ENCODE measurements at regions not wholly inside any gene's neighbourhood (a gene's known extent, or its start where the extent isn't known, plus 50 kb on each side); places are given as distances from the start of the nearest gene placed in this dataset.

DNA sequence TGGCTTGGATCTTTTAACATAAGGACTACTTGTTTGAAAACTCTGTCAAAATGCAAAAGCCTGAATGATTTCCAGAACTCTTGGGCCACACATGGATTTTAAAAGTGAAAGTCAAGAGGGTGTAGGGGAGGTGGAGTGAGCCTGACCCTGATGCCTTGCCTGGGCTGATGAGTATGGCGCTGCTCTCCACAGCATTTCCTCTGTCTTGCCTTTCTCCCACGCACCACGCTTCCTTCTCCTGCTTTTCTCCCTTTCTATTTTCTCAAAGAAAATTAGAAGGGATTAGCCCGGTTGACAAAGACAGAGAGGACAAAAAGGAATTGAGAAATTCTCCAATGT, 207.0 kb upstream of the CCDC68 start:
- DNase-seq = no peak

DNA sequence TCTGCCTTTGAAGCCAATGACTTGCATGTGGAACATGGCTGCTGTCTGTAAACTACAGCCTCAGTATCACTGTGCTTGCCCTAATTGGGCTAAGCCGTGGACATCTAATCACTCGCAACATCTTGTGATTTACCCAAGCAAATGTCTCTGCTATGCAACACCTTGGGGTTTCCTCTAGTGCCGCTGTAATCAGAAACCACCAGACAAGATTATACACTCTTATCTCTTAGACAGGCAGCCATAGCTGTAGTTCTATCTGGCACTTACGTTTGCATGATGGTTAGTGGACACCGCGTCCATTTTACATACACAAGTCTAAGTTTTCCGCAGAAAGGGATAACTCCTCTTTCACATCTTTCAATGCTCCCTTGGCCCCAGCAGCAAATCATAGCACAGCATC, 204.3 kb upstream of the CCDC68 start:
- no peak for DNase-seq

DNA sequence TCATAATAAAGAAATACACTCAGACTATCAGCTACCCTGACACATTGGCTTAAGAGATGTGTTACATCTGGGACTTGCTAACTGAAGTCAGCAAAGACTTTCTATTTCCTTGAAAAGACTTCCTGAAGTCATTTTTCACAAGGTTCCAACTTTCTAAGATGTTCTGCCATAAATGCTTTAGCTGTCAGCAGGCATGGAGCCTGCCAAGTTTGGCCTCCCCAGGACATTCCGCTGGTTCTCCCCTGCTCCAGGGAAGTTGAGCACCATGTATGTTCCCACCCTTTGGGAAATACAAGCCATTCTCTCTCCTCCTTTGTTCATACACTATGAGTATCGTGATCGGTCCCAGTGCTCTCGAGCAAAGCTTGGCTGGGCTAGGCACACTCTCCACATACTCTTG, 202.7 kb upstream of the CCDC68 start:
- DNase-seq = no peak

DNA sequence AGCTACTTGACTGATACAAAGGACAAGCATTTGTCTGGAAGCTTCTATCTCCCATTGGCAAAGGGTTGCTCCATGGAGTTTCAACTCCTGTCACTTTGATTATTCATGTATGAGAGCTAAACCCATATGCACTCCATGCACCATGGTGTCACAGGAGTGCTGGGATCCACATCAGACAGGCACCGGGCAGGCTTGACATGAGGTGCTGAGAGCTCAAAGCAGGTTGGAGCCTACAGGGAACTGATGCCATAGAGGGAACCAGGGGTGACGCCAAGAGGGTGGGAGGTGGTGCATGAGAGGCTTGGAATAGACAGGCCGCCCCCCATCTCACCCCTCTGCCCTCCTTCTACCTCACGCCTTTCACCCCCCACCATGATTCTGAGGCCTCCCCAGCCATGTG, 199.8 kb upstream of the CCDC68 start:
- no peak for DNase-seq

DNA sequence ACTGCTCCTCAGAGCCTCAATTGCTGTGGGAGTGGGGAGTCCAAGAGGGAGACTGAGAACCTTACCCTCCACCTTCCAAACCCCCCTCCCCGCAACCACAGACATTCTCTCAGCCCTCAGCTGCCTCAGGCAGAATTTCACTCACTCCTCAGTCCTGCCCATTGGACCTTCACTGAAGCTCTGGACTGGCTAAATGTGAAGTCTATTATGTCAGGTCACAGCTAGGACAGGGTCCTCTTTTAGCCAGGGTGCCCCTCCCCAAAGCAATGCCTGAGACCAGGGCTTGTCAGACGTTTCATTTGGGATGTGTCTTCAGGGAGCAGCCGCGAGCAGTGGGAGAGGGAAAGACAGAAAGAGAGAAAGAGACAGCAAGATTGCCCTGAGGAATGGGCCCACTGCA, 199.3 kb upstream of the CCDC68 start:
- DNase-seq = no peak

DNA sequence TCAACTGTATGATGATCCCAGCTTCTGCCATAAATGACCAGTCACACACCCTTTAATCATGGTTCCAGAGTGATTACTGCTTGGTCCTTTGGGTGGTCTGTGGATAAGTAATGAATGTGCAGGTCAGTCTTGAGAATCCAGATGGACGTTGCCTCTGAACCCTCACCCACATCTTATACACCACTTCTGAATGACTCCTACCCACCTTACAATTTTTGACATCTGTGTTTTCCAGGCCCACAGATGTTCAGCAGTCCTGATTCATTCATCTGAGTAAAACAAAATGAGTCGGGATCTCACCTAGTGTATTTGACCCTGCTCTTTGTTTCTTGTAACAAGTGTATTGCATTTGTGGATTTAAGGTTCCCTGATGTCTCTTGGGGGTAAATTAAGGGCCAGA, 194.1 kb upstream of the CCDC68 start:
- DNase-seq = no peak

DNA sequence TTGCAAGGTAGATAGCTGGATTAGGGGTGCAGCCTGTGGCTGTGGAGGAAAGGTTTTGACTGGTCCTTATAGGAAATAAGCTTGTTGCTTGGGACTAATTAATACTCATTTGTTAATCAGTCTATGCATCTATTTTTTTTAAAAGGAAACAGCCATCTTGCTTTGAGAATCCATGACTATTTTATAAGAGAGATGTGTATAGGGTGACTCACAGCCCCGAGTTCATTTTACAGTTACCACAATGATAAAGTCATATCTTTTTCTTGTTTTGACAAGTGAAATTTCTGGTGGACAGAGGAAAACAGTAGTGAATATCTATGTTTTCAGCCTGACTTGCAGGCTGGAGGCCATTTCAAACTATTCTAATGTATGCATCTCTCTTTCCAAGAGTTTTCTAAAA, 193.5 kb upstream of the CCDC68 start:
- no peak for DNase-seq

DNA sequence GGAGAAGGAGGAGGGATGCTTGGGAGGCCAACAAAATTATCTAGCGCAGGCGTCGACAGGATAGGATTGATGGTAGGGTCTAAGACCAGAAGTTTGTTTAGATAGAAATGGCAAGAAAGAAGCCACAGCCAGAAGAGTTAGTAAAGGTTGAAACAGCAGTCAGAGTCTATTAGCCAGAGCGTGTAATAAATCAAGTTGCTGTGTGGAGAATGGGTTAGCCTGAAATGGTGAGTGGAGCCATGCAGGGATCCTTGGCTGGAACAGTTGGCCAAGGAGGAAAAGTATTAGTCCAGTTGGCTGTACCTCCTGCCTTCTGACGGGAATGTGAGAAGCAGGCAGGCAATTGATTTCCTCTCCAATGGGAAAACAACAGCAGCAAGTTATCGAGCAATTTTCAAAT, 190.7 kb upstream of the CCDC68 start:
- DNase-seq = no peak

DNA sequence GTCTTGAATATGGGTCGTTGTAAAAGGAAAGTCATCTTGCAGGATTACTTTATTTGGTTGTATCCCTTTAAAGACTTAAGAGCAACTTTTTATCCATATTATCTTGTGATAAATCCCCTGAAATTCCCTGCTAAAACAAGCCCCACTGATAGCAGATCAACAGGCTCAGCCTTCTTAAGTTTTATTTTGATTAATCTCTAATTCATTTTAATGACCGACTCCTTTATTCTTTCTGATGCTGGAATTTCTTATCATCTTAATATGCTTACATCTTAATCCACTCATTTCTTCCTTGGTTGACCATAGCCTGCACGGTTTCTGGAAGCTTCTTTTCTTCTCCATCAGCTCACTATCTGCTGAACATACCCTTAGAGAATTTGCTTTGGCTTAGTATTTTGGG, 188.5 kb upstream of the CCDC68 start:
- DNase-seq = no peak

DNA sequence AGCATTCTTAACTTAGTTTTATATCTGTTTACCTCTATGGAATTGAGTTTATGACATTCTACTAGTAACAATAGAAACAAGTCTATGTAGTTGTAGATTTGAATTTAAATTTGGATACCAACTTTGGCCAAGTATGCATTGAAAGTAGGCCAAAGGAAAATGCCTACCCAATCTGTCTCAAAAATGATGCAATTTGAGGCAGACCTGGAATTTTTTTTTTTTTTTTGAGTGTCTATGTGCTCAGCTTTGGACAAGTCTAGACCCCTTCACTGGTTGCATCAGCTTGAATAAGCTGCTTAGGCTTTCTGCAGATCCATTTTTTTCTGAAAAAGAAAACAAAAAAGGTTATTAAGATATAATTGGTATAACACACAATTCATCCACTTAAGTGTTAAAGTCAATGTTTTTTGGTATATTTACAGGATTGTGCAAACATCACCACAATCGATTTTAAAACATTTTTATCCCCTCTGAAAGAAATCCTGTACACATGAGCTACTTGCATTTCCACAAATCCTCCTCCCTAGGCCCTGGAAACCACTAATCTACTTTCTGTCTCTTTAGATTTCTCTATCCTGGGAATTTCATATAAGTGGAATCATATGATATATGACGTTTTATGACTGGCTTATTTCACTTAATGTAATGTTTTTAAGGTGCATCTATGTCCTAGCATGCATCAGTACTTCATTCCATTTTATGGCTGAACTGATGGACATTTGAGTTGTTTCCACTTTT, 185.1 kb upstream of the CCDC68 start:
- DNase-seq = no peak

DNA sequence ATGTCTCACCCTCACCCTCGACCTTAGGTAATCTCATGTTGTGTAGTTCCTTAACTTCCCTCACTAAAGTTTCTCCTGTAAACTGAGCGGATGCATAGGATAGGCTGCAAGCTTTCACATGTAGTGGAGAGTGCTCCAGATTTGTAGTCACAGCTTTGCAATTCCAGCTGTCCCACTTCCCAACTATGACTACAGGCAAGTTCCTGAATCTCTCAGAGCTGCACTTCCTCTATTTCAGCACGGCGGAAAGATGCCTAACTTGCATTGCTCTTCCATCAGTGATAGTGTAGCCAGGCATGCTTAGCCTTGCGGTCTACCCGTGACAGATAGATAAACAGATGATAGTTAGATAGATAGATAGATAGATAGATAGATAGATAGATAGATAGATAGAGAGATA, 183.1 kb upstream of the CCDC68 start:
- no peak for DNase-seq

DNA sequence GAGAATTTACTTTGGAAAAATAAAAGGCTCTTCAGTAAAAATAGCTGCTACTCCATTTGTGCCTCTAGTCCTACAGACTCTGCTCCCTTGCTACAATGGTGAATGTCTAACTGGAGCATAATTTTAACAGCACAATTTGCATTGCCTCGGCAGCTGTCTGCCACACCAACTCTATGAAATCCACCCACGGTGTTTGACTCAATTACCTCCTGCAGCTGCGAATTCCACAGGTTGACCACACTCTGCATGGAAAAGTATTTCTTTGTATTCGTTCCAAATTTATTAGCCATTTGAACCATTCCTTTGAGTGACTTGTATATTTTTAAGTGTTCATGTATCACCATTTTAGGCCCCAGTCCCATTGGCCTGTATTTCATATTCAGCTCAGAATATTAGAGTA, 182.1 kb upstream of the CCDC68 start:
- no peak for DNase-seq

DNA sequence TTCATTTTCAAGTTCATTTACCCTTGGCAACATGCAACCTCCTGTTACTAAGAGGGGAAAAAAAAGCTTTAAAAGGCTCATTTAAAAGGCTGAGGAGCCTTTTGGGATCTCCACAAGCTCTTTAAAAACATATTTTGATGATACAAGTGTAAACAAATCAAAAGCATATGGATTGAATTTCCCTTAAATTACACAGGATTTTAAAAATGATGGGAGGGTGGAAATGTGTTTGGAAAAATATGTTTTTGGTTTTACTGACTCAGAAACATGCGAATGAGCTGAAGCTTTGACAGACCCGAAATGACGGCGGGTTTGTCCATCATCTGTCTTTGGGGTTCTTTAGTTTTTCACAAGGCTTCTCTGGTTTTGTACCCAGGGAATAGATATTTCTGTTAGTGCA, 180.6 kb upstream of the CCDC68 start:
- DNase-seq = no peak

DNA sequence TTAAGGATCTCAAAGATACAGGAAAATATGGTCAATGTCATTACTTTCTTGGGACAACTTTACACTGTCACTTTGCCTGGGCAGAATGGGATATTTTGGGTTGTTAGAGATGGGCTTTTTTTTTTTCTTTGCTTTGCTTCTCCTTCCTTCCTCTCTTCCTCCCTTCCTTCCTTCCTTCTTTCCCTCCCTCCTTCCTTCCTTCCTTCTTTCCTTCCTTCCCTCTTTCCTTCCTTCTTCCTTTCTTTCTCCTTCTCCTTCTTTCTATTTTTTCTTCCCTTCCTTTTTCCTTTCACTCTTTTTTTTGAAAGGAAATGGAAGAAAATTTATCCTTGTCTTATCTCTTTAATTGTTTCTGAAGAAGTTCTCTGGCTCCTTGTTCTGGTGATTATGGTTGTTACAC, 180.0 kb upstream of the CCDC68 start:
- no peak for DNase-seq

DNA sequence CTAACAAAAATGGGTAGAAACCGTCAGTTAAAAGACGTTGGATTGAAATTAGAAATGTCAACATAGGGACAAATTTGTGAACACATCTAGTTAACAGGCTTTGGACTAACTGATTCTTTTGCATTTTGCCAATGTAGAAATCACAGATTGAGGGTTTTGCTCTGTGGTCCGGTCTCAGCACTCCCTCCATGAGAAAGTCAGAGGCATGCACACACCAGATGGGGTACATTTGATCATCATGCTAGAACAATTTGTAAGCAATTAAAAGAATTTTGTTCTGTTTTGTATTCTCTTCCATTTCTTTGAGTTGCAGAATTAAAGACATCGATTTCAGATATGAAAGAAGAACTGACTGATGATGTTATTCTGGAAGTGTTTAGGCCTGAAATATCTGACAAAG, 179.1 kb upstream of the CCDC68 start:
- DNase-seq = no peak

DNA sequence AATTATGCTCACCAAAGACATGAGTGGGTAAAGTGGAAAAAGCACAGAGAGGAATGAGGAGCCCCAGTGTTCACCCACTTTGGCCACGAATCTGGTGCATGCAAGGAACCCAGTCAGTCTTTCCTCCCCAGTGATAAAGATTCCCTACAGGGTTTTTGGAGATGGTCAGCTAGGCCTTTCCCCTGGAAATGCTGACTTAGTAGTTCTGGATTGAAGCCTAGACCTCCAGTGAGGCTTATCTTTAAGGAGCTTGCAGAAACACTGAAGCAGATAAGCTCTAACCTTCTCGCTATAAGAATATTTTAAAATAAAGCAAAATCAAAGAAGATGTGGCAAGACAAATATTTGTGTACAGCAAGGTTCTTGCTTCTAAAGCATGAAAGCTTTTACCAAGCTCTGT, 178.3 kb upstream of the CCDC68 start:
- no peak for DNase-seq

DNA sequence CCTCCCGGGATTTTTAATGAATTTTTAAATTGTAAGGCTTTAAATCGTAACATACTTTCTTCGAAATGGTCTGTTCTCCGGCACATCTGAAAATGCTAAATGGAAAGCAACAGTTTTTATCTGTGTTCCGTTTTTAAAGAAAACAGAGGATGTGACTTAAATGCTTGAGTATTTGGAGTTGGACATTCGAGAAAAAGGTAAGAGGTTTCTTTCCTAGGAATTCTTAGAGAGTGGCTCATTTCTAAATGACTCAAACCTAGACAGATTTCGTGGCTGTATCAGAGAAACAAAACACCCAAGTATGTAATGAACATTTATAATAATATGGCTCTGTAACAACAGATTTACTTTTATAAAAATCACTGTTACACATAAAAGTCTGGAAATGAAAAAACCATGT, 177.6 kb upstream of the CCDC68 start:
- DNase-seq = no peak

DNA sequence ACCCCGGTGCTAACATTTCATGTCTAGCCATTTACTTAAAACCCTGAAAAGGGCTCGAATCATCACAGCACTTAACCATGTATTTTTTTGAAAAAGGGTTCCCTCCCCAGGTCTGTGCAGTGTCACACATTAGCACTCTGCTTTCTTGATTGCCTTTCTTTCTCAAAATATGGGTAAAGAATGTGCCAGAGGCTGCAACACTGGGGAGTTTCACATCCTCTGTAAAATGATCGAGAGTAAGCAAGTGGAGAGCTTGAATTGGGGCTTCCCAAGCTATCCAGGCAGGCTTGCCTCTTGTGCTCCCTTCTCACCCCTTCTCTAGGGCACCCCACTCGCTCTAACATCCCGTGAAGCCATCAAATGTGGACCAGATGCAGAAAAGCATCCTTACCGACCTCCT, 177.0 kb upstream of the CCDC68 start:
- no peak for DNase-seq

DNA sequence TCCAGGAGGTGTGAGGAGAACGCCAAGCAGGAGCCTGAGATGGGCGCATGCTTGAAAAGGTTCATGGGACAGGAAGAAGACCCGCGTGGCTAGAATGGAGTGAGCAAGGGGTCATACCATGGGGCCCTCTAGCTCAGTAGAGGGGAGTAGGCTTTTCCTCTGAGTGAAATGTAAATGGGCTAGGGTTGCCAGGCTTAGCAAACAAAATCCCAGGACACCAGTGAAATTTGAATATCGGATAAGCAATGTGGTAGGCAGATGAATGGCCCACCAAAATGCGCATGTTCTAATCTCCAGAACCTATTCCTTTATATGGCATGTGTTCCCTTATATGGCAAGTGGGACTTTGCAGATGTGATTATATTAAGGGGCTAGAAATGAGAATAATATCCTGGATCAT, 174.1 kb upstream of the CCDC68 start:
- no peak for DNase-seq

DNA sequence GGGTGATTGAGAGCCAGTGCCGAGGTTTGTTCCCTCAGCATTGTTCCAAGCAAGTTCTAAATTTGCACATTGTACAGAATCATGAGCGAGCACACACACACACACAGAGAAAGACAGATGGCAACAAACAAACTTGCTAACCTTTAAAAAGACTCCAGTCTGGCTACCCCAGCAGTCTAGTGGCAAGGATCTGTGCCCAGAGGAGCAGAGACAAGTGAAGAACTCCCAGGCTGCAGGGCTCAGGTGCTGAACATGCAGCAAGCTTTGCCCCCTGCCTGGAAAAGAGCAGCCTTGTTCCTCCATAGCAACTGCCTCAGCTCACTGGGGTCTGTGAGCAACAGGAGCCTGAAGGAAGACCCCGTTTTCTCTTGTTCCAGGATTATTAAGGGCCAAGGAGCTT, 169.2 kb upstream of the CCDC68 start:
- no peak for DNase-seq

DNA sequence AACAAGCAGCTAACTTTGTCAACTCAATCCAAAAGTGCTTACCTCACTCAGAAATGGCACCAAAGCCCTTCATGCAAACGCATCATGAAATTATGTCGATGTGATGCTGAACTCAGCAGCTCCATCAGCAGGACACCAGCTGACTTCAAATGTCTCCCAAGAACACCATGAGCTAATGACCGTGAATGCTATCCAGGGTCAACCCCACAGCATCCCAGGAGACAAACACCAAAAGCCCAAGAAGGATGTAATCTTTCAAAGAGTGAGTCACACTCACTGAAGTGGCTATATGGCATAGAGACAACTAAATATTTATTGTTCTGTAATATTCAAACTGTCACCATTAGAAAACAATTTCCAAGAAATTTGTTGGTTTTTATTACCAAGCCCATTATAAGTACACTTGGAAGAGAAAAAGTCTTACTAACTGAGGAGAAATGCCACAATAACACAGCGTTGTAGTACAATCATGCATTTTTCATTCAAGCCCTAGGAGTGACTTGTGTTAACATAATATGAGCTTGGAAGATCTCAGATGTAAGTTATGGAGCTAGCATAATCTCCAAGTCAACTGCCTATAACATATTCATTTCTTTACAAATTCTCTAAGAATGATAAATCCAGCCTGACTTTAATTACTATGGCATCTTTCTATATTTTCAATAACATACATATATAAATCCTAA, 165.0 kb upstream of the CCDC68 start:
- no peak for DNase-seq

DNA sequence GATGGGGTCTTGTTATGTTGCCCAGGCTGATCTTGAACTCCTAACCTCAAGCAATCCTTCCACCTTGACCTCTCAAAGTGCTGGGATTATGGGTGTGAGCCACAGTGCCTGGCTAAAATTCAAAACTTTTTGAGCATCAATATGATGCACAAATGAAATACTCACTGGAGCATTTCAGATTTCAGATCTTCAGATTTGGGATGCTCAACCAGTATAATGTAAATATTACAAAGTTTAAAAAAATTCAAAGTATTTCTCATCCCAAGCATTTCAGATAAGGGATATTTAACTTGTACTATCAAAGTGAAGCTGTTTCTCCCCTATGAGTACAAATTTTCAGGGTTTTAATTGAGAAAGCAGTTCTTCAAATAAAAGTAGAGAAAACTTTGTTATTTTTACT, 164.1 kb upstream of the CCDC68 start:
- DNase-seq = no peak

DNA sequence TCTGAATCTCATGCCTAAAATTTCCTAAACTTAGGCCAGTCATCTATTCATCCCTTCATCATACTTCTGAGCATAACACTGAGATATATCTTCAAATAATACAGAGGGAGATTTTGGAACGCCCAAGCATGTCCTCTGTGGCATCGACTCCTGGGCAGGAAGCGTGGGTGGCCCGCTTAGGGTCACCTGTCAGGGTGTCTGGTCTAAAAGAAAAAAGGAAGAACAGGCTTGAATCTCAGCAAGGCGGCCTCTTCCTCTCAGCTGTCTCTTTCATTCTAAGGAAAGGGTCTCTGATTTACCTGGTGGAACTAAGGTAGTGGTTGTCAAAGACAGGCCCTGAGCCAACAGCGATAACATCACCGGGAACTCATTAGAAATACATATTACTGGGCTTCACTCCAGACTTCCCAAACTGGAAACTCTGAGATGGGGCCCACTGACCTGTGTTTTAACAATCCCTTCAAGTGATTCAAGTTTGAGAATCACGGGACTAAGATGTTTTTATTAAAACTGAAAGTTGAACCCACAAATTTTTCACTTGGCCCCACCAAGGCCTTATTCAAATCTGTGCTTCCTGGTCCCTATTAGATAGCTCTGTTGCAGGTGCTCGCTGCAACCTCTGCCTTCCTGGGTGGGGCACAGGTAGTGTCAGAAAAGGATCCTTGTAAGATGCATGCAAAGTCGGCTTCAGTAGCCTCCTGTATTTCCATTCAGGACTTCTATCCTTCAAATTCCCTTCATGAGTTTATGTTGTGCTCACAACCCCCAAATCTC, 162.3 kb upstream of the CCDC68 start:
- no peak for DNase-seq

DNA sequence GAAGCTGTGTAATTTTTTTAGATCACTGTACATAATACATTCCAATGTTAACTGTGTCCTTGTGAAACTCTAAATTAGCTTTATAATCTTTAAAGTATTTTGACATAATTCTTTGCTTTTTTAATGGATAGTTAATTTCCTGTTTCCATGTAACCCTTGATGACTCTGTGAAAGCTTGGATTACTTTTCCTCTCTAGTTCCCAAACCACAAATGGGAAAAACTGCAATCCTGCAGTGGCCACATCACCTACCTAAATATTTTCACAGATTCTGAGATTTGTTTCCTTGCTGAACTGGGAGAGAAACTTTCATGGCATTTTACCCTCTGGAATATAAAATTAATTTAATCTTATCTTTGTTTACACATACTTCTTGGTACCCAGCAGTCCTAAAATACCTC, 161.6 kb upstream of the CCDC68 start:
- DNase-seq = no peak

DNA sequence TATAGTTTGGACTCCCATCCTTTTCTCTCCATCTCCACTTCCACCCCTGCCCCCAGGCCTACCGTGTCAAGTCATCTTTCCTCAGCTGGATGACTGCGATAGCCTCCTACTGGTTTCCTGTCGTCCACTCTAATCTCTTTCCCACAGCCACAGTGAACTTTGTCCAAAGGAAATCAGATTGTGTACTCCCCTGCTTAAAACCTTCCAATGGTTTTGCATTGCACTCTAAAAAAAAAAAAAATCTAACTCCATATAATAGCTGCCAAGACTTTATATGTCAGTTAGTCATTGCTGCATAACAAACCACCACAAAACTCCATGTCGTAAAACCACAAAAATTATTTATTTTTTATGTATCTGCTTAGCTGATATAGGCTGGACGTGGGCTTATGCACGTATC, 160.2 kb upstream of the CCDC68 start:
- no peak for DNase-seq

Measured in bone marrow (tissue), 2 donors.